Choroid plexus epithelial cell (primary cell): ENCODE measurements at regions not wholly inside any gene's neighbourhood (a gene's known extent, or its start where the extent isn't known, plus 50 kb on each side); places are given as distances from the start of the nearest gene placed in this dataset.

Experiments used
- DNase-seq: peaks from one replicate; pipeline ENCODE4 v3.0.0-alpha.2; 2010; ENCODE audit warnings: low read depth
- H3K4me3 ChIP-seq: 2 replicates; pipeline ENCODE4 v1.5.1; 2011; ENCODE audit warnings: low read depth, mild to moderate bottlenecking, control low read depth, low read length, moderate library complexity
- CTCF ChIP-seq: conservative IDR thresholded peaks from 2 replicates; pipeline ENCODE4 v1.5.1; 2011; ENCODE audit warnings: low read depth, mild to moderate bottlenecking, control low read depth, inconsistent platforms, low read length, moderate library complexity

GRCh38 chr5:68502531-68502930 lies 287.0 kb downstream of the PIK3R1 start:
- DNase-seq: no peak
- H3K4me3 ChIP-seq: no peak overlapping the region
- TF ChIP-seq CTCF: no peak

GRCh38 chr5:68504306-68504705 lies 288.8 kb downstream of the PIK3R1 start:
- no peak overlapping the region for H3K4me3 ChIP-seq
- TF ChIP-seq CTCF: no peak
- DNase-seq: no peak

- DNase-seq: peak; percentile 69
- no peak overlapping the region for H3K4me3 ChIP-seq
- no peak for TF ChIP-seq CTCF
These were observed 290.6 kb downstream of the PIK3R1 start for GRCh38 chr5:68505917-68506860.

GRCh38 chr5:68515514-68515913 lies 300.0 kb downstream of the PIK3R1 start:
- no peak for TF ChIP-seq CTCF
- H3K4me3 ChIP-seq: no peak overlapping the region
- no peak for DNase-seq

GRCh38 chr5:68518286-68518685 lies 302.7 kb downstream of the PIK3R1 start:
- no peak for DNase-seq
- TF ChIP-seq CTCF: no peak
- H3K4me3 ChIP-seq: no peak overlapping the region

GRCh38 chr5:68519143-68519542 lies 303.6 kb downstream of the PIK3R1 start:
- TF ChIP-seq CTCF: no peak
- DNase-seq: no peak
- H3K4me3 ChIP-seq: no peak overlapping the region

GRCh38 chr5:68521776-68522175 lies 306.2 kb downstream of the PIK3R1 start:
- H3K4me3 ChIP-seq: no peak overlapping the region
- TF ChIP-seq CTCF: no peak
- DNase-seq: no peak
